Vagina (tissue), 2 donors: ENCODE measurements at regions not wholly inside any gene's neighbourhood (a gene's known extent, or its start where the extent isn't known, plus 50 kb on each side); places are given as distances from the start of the nearest gene placed in this dataset.

Experiments
- DNase-seq, 2 donors: peaks; one replicate each; pipeline ENCODE4 v3.0.0-alpha.2; 2017; ENCODE audit errors: extremely low spot score in 2 of 2
- H3K27ac ChIP-seq: fragments of 200-600 bp; sonication (generic); one replicate; pipeline ENCODE4 v1.5.1; 2019
- H3K27me3 ChIP-seq: fragments of 200-600 bp; sonication (generic); one replicate; pipeline ENCODE4 v1.5.1; 2019
- H3K36me3 ChIP-seq, 2 donors: fragments of 200-600 bp; sonication (generic); one replicate each; pipeline ENCODE4 v1.5.1; 2017 to 2019
- H3K4me1 ChIP-seq: fragments of 200-600 bp; sonication (generic); one replicate; pipeline ENCODE4 v1.5.1; 2019
- H3K4me3 ChIP-seq, 2 donors: fragments of 200-600 bp; sonication (generic); 1 replicate in 1 of 2; 2 replicates in 1 of 2; pipeline ENCODE4 v1.5.1; 2016 to 2019
- H3K9me3 ChIP-seq: fragments of 200-600 bp; sonication (generic); one replicate; pipeline ENCODE4 v1.5.1; 2019
- CTCF ChIP-seq, 3 experiments: fragments of 450-650 bp in 2 of 3; fragments of 200-600 bp in 1 of 3; sonication (generic) in 1 of 3; IDR thresholded peaks; one replicate each; pipeline ENCODE4 v1.5.1; 2017 to 2019; ENCODE audit warnings: antibody characterized with exemption in 3 of 3, mild to moderate bottlenecking in 2 of 3, moderate library complexity in 2 of 3
- POLR2A ChIP-seq, 2 donors: fragments of 450-650 bp; IDR thresholded peaks; one replicate each; pipeline ENCODE4 v1.6.1; 2017; ENCODE audit warnings: antibody characterized with exemption in 2 of 2, mild to moderate bottlenecking in 2 of 2, moderate library complexity in 2 of 2
- POLR2AphosphoS5 ChIP-seq, 2 donors: sonication (generic); formaldehyde crosslinking; IDR thresholded peaks; one replicate each; pipeline ENCODE4 v1.9.0; 2017; ENCODE audit warnings: antibody characterized with exemption in 2 of 2, mild to moderate bottlenecking in 2 of 2, low read depth in 1 of 2; ENCODE audit not compliant: insufficient read depth in 1 of 2
- intact Hi-C: fragments of 100-400 bp; cut with DNase I; formaldehyde crosslinking; loops from one replicate; pipeline ENCODE4 v1.15.1; 2023

- H3K4me1 ChIP-seq: no peaks in the 10 kb centered on the region
- no peaks in the 10 kb centered on the region for H3K27me3 ChIP-seq
- no peak overlapping the region for H3K27ac ChIP-seq
- intact Hi-C loops: no loop called here
- H3K36me3 ChIP-seq: no peaks in the 10 kb centered on the region
- DNase-seq: no peak
- no peak for TF ChIP-seq POLR2A (IDR thresholded peaks at IDR 0.05)
- TF ChIP-seq CTCF (IDR thresholded peaks at IDR 0.05): no peak
- no peak for TF ChIP-seq POLR2AphosphoS5 (IDR thresholded peaks at IDR 0.05; ENCODE audit: insufficient read depth in 1 of 2, low read depth in 1 of 2)
- no peaks in the 10 kb centered on the region for H3K9me3 ChIP-seq
- no peak overlapping the region for H3K4me3 ChIP-seq
Measured at GRCh38 chr5:63125392-63125791, 546.8 kb downstream of the LRRC70 start.

- Histone ChIP-seq H3K4me1 (no peaks in the 10 kb centered on the region), H3K27ac (no peak overlapping the region), H3K27me3 (no peaks in the 10 kb centered on the region), H3K4me3 (no peak overlapping the region), H3K36me3 (no peaks in the 10 kb centered on the region), H3K9me3 (no peaks in the 10 kb centered on the region)
- TF ChIP-seq POLR2A (IDR thresholded peaks at IDR 0.05): no peak
- TF ChIP-seq POLR2AphosphoS5 (IDR thresholded peaks at IDR 0.05; ENCODE audit: insufficient read depth in 1 of 2, low read depth in 1 of 2): no peak
- no peak for TF ChIP-seq CTCF (IDR thresholded peaks at IDR 0.05)
- no peak for DNase-seq
- intact Hi-C loops: no loop called here
Measured at GRCh38 chr5:63124266-63124665, 545.6 kb downstream of the LRRC70 start.

GRCh38 chr5:63121471-63121870, 542.9 kb downstream of the LRRC70 start:
- Histone ChIP-seq H3K36me3 (no peaks in the 10 kb centered on the region), H3K4me1 (no peaks in the 10 kb centered on the region), H3K27ac (no peak overlapping the region), H3K27me3 (no peaks in the 10 kb centered on the region), H3K4me3 (no peak overlapping the region), H3K9me3 (no peaks in the 10 kb centered on the region)
- TF ChIP-seq CTCF (IDR thresholded peaks at IDR 0.05) (no peak), POLR2A (IDR thresholded peaks at IDR 0.05) (no peak), POLR2AphosphoS5 (IDR thresholded peaks at IDR 0.05; ENCODE audit: insufficient read depth in 1 of 2, low read depth in 1 of 2) (no peak)
- no peak for DNase-seq
- intact Hi-C loops: no loop called here

- H3K27me3 ChIP-seq: no peaks in the 10 kb centered on the region
- no peaks in the 10 kb centered on the region for H3K4me1 ChIP-seq
- H3K9me3 ChIP-seq: no peaks in the 10 kb centered on the region
- no peak overlapping the region for H3K4me3 ChIP-seq
- no peak for DNase-seq
- no peaks in the 10 kb centered on the region for H3K36me3 ChIP-seq
- intact Hi-C loops: no loop called here
- no peak overlapping the region for H3K27ac ChIP-seq
- no peak for TF ChIP-seq CTCF (IDR thresholded peaks at IDR 0.05)
- no peak for TF ChIP-seq POLR2AphosphoS5 (IDR thresholded peaks at IDR 0.05; ENCODE audit: insufficient read depth in 1 of 2, low read depth in 1 of 2)
- TF ChIP-seq POLR2A (IDR thresholded peaks at IDR 0.05): no peak
Measured at GRCh38 chr5:63118221-63118620, 539.6 kb downstream of the LRRC70 start.

- TF ChIP-seq POLR2A (IDR thresholded peaks at IDR 0.05) (no peak), CTCF (IDR thresholded peaks at IDR 0.05) (no peak), POLR2AphosphoS5 (IDR thresholded peaks at IDR 0.05; ENCODE audit: insufficient read depth in 1 of 2, low read depth in 1 of 2) (no peak)
- H3K36me3 ChIP-seq: no peaks in the 10 kb centered on the region
- no peak overlapping the region for H3K4me3 ChIP-seq
- intact Hi-C loops: no loop called here
- no peaks in the 10 kb centered on the region for H3K4me1 ChIP-seq
- H3K27me3 ChIP-seq: no peaks in the 10 kb centered on the region
- H3K9me3 ChIP-seq: no peaks in the 10 kb centered on the region
- no peak overlapping the region for H3K27ac ChIP-seq
- DNase-seq: no peak
Measured at GRCh38 chr5:63111891-63112290, 533.3 kb downstream of the LRRC70 start.
